H1 (cell line): ENCODE measurements at regions not wholly inside any gene's neighbourhood (a gene's known extent, or its start where the extent isn't known, plus 50 kb on each side); places are given as distances from the start of the nearest gene placed in this dataset.

Source experiments
- CTCF ChIA-PET: fragments of 300-600 bp; sonication (Branson Sonifier 250); formaldehyde crosslinking; loops from one replicate; lab custom pipeline; 2021; ENCODE audit not compliant: partially characterized antibody; lab: Charles Lee
- POLR2A ChIA-PET: fragments of 300-600 bp; sonication (Branson Sonifier 250); formaldehyde crosslinking; loops from one replicate; lab custom pipeline; 2021; ENCODE audit warnings: inconsistent platforms; ENCODE audit not compliant: partially characterized antibody; lab: Charles Lee
- DNase-seq, 2 experiments: peaks; one replicate each; pipeline versions ENCODE4 v3.0.0 to v3.0.0-alpha.2; 2010 to 2022; ENCODE audit warnings: low spot score in 2 of 2, low read depth in 1 of 2, mixed read lengths in 1 of 2
- FAIRE-seq: peaks from 2 replicates; lab custom pipeline; 2011; peaks lifted over from hg19 to GRCh38; lab: Jason Lieb, UNC
- H2AFZ ChIP-seq: 2 replicates; pipeline ENCODE4 v1.8.1; 2012; ENCODE audit warnings: low read length, inconsistent platforms
- H2AK5ac ChIP-seq: 2 replicates; pipeline ENCODE4 v1.6.1; 2013; ENCODE audit warnings: low read depth, low read length
- H2BK120ac ChIP-seq: replicated peaks from 2 replicates; pipeline ENCODE3; 2013; ENCODE audit warnings: low read depth, low read length, inconsistent platforms
- H2BK12ac ChIP-seq: 2 replicates; pipeline ENCODE4 v1.6.1; 2013; ENCODE audit warnings: low read depth, low read length
- H2BK15ac ChIP-seq: 2 replicates; pipeline ENCODE4 v1.6.1; 2013; ENCODE audit warnings: low read length
- H2BK20ac ChIP-seq: 2 replicates; pipeline ENCODE4 v1.6.1; 2013; ENCODE audit warnings: low read length
- H2BK5ac ChIP-seq: 2 replicates; pipeline ENCODE4 v1.6.1; 2013; ENCODE audit warnings: low read depth, low read length
- H3K14ac ChIP-seq: 2 replicates; pipeline ENCODE4 v1.6.1; 2013; ENCODE audit warnings: inconsistent platforms; ENCODE audit not compliant: insufficient read length
- H3K18ac ChIP-seq: 2 replicates; pipeline ENCODE4 v1.6.1; 2013; ENCODE audit warnings: low read length; ENCODE audit errors: extremely low read depth
- H3K23ac ChIP-seq: 2 replicates; pipeline ENCODE4 v1.6.1; 2013; ENCODE audit warnings: inconsistent platforms; ENCODE audit not compliant: insufficient read length
- H3K23me2 ChIP-seq: 2 replicates; pipeline ENCODE4 v1.6.1; 2013; ENCODE audit warnings: low read depth, low read length
- H3K27ac ChIP-seq: 2 replicates; pipeline ENCODE4 v1.6.1; 2011; ENCODE audit warnings: low read depth, low read length, inconsistent platforms
- H3K27me3 ChIP-seq, 4 experiments: replicated peaks in 1 of 4; 1 replicate in 1 of 4; 2 replicates in 3 of 4; pipeline versions ENCODE4 v1.6.1 to v1.8.1; 2011 to 2013; ENCODE audit warnings: low read length in 3 of 4, mild to moderate bottlenecking in 3 of 4, inconsistent platforms in 2 of 4, mixed read lengths in 2 of 4, moderate library complexity in 1 of 4; ENCODE audit not compliant: control insufficient read depth in 3 of 4, insufficient read depth in 3 of 4; ENCODE audit errors: extremely low read depth in 1 of 4
- H3K36me3 ChIP-seq, 4 experiments: 2 replicates each; pipeline versions ENCODE4 v1.6.1 to v1.8.1; 2011 to 2013; ENCODE audit warnings: mild to moderate bottlenecking in 4 of 4, low read length in 3 of 4, moderate library complexity in 2 of 4, control low read depth in 1 of 4, inconsistent platforms in 1 of 4; ENCODE audit not compliant: insufficient read depth in 4 of 4, control insufficient read depth in 2 of 4
- H3K4ac ChIP-seq: replicated peaks from 2 replicates; pipeline ENCODE3; 2013; ENCODE audit warnings: low read length, low read depth, mixed read lengths, inconsistent platforms; ENCODE audit not compliant: insufficient read length
- H3K4me1 ChIP-seq, 4 experiments: replicated peaks in 1 of 4; 1 replicate in 1 of 4; 2 replicates in 3 of 4; pipeline versions ENCODE4 v1.6.1 to v1.8.1; 2011 to 2013; ENCODE audit warnings: low read length in 3 of 4, inconsistent platforms in 2 of 4, mixed read lengths in 1 of 4; ENCODE audit not compliant: insufficient read depth in 4 of 4, control insufficient read depth in 3 of 4
- H3K4me2 ChIP-seq, 2 experiments: 2 replicates each; pipeline versions ENCODE4 v1.6.1 to v1.8.1; 2011 to 2013; ENCODE audit warnings: low read depth in 2 of 2, low read length in 2 of 2, control low read depth in 1 of 2, inconsistent platforms in 1 of 2, mild to moderate bottlenecking in 1 of 2; ENCODE audit not compliant: insufficient read depth in 1 of 2
- H3K4me3 ChIP-seq, 4 experiments: fragments of 200-600, 300-600 bp in 1 of 4; sonication (generic), shearing (Covaris generic), sonication (Bioruptor Twin) in 1 of 4; 2 replicates each; pipeline versions ENCODE4 v1.5.1 to v1.8.1; 2011 to 2016; ENCODE audit warnings: low read length in 4 of 4, low read depth in 3 of 4, control low read depth in 2 of 4, inconsistent platforms in 2 of 4, mild to moderate bottlenecking in 2 of 4, mixed read lengths in 1 of 4, moderate library complexity in 1 of 4; ENCODE audit not compliant: insufficient read depth in 2 of 4; ENCODE audit errors: extremely low read depth in 1 of 4
- H3K56ac ChIP-seq: replicated peaks from 2 replicates; pipeline ENCODE3; 2013; ENCODE audit warnings: low read depth, mild to moderate bottlenecking, mixed read lengths, low read length, inconsistent platforms; ENCODE audit not compliant: insufficient read length
- H3K79me1 ChIP-seq: 2 replicates; pipeline ENCODE4 v1.6.1; 2013; ENCODE audit warnings: low read depth, low read length, control low read depth
- H3K79me2 ChIP-seq, 2 experiments: 2 replicates each; pipeline versions ENCODE4 v1.6.1 to v1.8.1; 2012 to 2013; ENCODE audit warnings: low read length in 2 of 2, mild to moderate bottlenecking in 2 of 2, inconsistent platforms in 1 of 2; ENCODE audit not compliant: insufficient read depth in 2 of 2, control insufficient read depth in 1 of 2
- H3K9ac ChIP-seq, 4 experiments: replicated peaks in 1 of 4; 1 replicate in 1 of 4; 2 replicates in 3 of 4; pipeline versions ENCODE4 v1.6.1 to v1.8.1; 2011 to 2013; ENCODE audit warnings: low read depth in 3 of 4, low read length in 3 of 4, control low read depth in 2 of 4, mild to moderate bottlenecking in 2 of 4, moderate library complexity in 2 of 4, inconsistent platforms in 1 of 4; ENCODE audit errors: extremely low read depth in 1 of 4
- H3K9me3 ChIP-seq, 2 experiments: 2 replicates each; pipeline versions ENCODE4 v1.6.1 to v1.8.1; 2012 to 2013; ENCODE audit warnings: mild to moderate bottlenecking in 2 of 2, moderate library complexity in 2 of 2, control low read depth in 1 of 2, inconsistent platforms in 1 of 2, low read depth in 1 of 2, low read length in 1 of 2, mixed read lengths in 1 of 2; ENCODE audit not compliant: insufficient read depth in 2 of 2
- H4K20me1 ChIP-seq, 2 experiments: replicated peaks in 1 of 2; 2 replicates each; pipeline versions ENCODE3 to v1.8.1; 2011 to 2013; ENCODE audit warnings: inconsistent platforms in 2 of 2, low read length in 2 of 2, mild to moderate bottlenecking in 1 of 2; ENCODE audit not compliant: insufficient read depth in 2 of 2, control insufficient read depth in 1 of 2
- H4K5ac ChIP-seq: 2 replicates; pipeline ENCODE4 v1.6.1; 2013; ENCODE audit warnings: low read length, low read depth, mixed read lengths, inconsistent platforms; ENCODE audit not compliant: insufficient read length
- H4K8ac ChIP-seq: 2 replicates; pipeline ENCODE4 v1.8.0; 2013; ENCODE audit warnings: mild to moderate bottlenecking, moderate library complexity, low read length, inconsistent platforms; ENCODE audit not compliant: insufficient read depth; ENCODE audit errors: extremely low read depth
- H4K91ac ChIP-seq: replicated peaks from 2 replicates; pipeline ENCODE3; 2013; ENCODE audit warnings: low read length, mixed read lengths, inconsistent platforms; ENCODE audit not compliant: insufficient read length
- ASH2L ChIP-seq: fragments of 200-600, 300-600 bp; sonication (generic); IDR thresholded peaks from one replicate; pipeline ENCODE4 v1.7.1; 2017; ENCODE audit warnings: low read length
- BACH1 ChIP-seq: IDR thresholded peaks from 2 replicates; pipeline ENCODE4 v1.6.1; 2012; ENCODE audit warnings: low read length, improper control_type of control experiment
- BRCA1 ChIP-seq: IDR thresholded peaks from 2 replicates; pipeline ENCODE4 v1.6.1; 2012; ENCODE audit warnings: low read depth, low read length, improper control_type of control experiment
- CBX5 ChIP-seq: fragments of 300-800, 300-1000 bp; sonication (generic); IDR thresholded peaks from 2 replicates; pipeline ENCODE4 v1.7.1; 2016; ENCODE audit warnings: antibody characterized with exemption, low read length, low read depth
- CEBPB ChIP-seq: IDR thresholded peaks from 2 replicates; pipeline ENCODE4 v1.6.1; 2012; ENCODE audit warnings: low read depth, low read length
- CTCF ChIP-seq, 3 experiments: IDR thresholded peaks; 1 replicate in 2 of 3; 2 replicates in 1 of 3; pipeline versions ENCODE4 v1.5.1 to v1.6.1; 2011; ENCODE audit warnings: low read length in 3 of 3, mild to moderate bottlenecking in 3 of 3, inconsistent platforms in 2 of 3, low read depth in 1 of 3, moderate library complexity in 1 of 3; ENCODE audit not compliant: insufficient read depth in 1 of 3; ENCODE audit errors: control extremely low read depth in 1 of 3
- EGR1 ChIP-seq: IDR thresholded peaks from 2 replicates; pipeline ENCODE4 v1.6.1; 2011; ENCODE audit warnings: low read depth, low read length, borderline replicate concordance
- GABPA ChIP-seq: IDR thresholded peaks from 2 replicates; pipeline ENCODE4 v1.6.1; 2011; ENCODE audit warnings: mild to moderate bottlenecking, low read length, moderate library complexity, borderline replicate concordance; ENCODE audit not compliant: insufficient read depth
- GTF2F1 ChIP-seq: IDR thresholded peaks from 2 replicates; pipeline ENCODE4 v1.6.1; 2012; ENCODE audit warnings: low read depth, low read length, improper control_type of control experiment, borderline replicate concordance
- KDM1A ChIP-seq: fragments of 200-600, 300-600 bp; sonication (generic); IDR thresholded peaks from 2 replicates; pipeline ENCODE4 v1.7.1; 2016; ENCODE audit warnings: mild to moderate bottlenecking, low read length, borderline replicate concordance
- RNF2 ChIP-seq: fragments of 200-900, 300-1000 bp; sonication (generic); IDR thresholded peaks from 2 replicates; pipeline ENCODE4 v1.7.1; 2016; ENCODE audit warnings: borderline replicate concordance, low read depth, mild to moderate bottlenecking, antibody characterized with exemption, low read length; ENCODE audit not compliant: poor library complexity, severe bottlenecking; ENCODE audit errors: missing control alignments
- SIRT6 ChIP-seq: IDR thresholded peaks from one replicate; pipeline ENCODE4 v1.7.1; 2012; ENCODE audit warnings: low read length, inconsistent platforms
- TAF1 ChIP-seq: IDR thresholded peaks from 2 replicates; pipeline ENCODE4 v1.6.1; 2011; ENCODE audit warnings: mild to moderate bottlenecking, low read depth, low read length
- YY1 ChIP-seq: IDR thresholded peaks from 2 replicates; pipeline ENCODE4 v1.6.1; 2011; ENCODE audit warnings: low read depth, mild to moderate bottlenecking, low read length
- WGBS, 2 experiments: shearing (Covaris generic) in 1 of 2; methylation state at CpG; one replicate each; pipeline versions ENCODE4 v1.1.6 to v1.1.7; 2013 to 2015; ENCODE audit warnings: low lambda C conversion rate in 2 of 2, mixed read lengths in 2 of 2, inconsistent platforms in 1 of 2, low coverage in 1 of 2, missing lambda C conversion rate in 1 of 2; ENCODE audit not compliant: insufficient replicate concordance in 2 of 2, insufficient coverage in 1 of 2, insufficient read length in 1 of 2; ENCODE audit errors: extremely low coverage in 1 of 2, missing lambda C conversion rate in 1 of 2; 5-methylcytosine and 5-hydroxymethylcytosine counted together

DNA sequence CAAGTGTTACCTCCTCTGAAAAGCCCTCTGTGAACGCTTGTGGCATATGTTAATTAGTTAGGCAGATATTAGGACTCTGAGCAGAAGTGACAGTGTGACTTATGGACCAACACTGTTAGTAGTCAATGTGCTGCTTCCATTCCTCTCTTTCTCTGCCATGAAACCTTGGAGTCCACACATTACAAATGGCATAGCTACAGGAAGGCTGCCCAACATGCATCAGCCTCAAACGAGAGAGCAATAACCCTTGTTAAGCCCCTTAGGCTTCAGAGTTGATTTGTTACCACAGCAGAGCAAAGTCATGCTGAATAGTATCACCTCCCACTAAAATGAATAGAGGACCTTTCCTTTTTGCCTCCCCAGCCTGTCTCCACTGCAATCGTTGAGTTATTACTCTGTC lies 397.7 kb upstream of the SMARCA2 start:
- Histone ChIP-seq H3K9ac (no peak overlapping the region), H3K27ac (no peak overlapping the region), H3K79me2 (no peaks in the 10 kb centered on the region), H4K8ac (no peak overlapping the region), H2AK5ac (no peak overlapping the region), H3K27me3 (no peaks in the 10 kb centered on the region), H3K4me2 (no peak overlapping the region), H3K4me1 (no peaks in the 10 kb centered on the region), H3K56ac (no peak overlapping the region), H3K9me3 (peaks cover 75 to 77% of the 10 kb centered on the region in 2 experiments), H3K4ac (no peak overlapping the region), H2BK12ac (no peak overlapping the region), H2BK120ac (no peak overlapping the region), H3K23ac (no peak overlapping the region), H3K36me3 (no peaks in the 10 kb centered on the region; a peak in 1 of 8 replicates), H3K18ac (no peak overlapping the region), H2AFZ (no peak overlapping the region), H3K14ac (no peak overlapping the region), H4K91ac (no peak overlapping the region), H3K23me2 (no peaks in the 10 kb centered on the region), H2BK5ac (no peak overlapping the region), H2BK15ac (no peak overlapping the region), H4K5ac (no peak overlapping the region), H4K20me1 (no peaks in the 10 kb centered on the region), H2BK20ac (no peak overlapping the region), H3K79me1 (no peaks in the 10 kb centered on the region), H3K4me3 (no peak overlapping the region)
- POLR2A ChIA-PET = no interaction called here
- CTCF ChIA-PET = no interaction called here
- 87% methylated on average over 3 of the region's 3 CpGs; no CpG with 5 or more reads in 1 of the 2 experiments for WGBS, 2 experiments
- DNase-seq (no peak), FAIRE-seq (no peak)
- no peak for TF ChIP-seq EGR1
- TF ChIP-seq SIRT6 = no peak
- no peak for TF ChIP-seq KDM1A
- TF ChIP-seq CBX5 = no peak
- TF ChIP-seq RNF2 = no peak
- TF ChIP-seq CTCF (IDR thresholded peaks at IDR 0.05; ENCODE audit: control extremely low read depth in 1 of 3, insufficient read depth in 1 of 3, low read depth in 1 of 3, low read length in 3 of 3) = no peak
- no peak for TF ChIP-seq GABPA
- TF ChIP-seq ASH2L = no peak
- no peak for TF ChIP-seq GTF2F1
- no peak for TF ChIP-seq TAF1
- no peak for TF ChIP-seq YY1
- TF ChIP-seq CEBPB = no peak
- no peak for TF ChIP-seq BRCA1
- TF ChIP-seq BACH1 = no peak
